Nephron (organoid): ENCODE measurements at regions not wholly inside any gene's neighbourhood (a gene's known extent, or its start where the extent isn't known, plus 50 kb on each side); places are given as distances from the start of the nearest gene placed in this dataset.

Experiments
- H3K27ac Mint-ChIP-seq, 3 experiments: 2 replicates each; pipeline ENCODE4 v1.8.0; 2020; ENCODE audit warnings: mixed read lengths in 3 of 3, mild to moderate bottlenecking in 2 of 3, moderate library complexity in 1 of 3
- H3K27me3 Mint-ChIP-seq: 2 replicates; pipeline ENCODE4 v1.8.0; 2021; ENCODE audit warnings: low read depth, mild to moderate bottlenecking, moderate library complexity, mixed read lengths
- H3K36me3 Mint-ChIP-seq: 2 replicates; pipeline ENCODE4 v1.8.0; 2020; ENCODE audit warnings: low read depth, mixed read lengths
- H3K4me1 Mint-ChIP-seq: 2 replicates; pipeline ENCODE4 v1.8.0; 2020; ENCODE audit warnings: mixed read lengths
- H3K4me3 Mint-ChIP-seq, 3 experiments: 2 replicates each; pipeline ENCODE4 v1.8.0; 2020; ENCODE audit warnings: mild to moderate bottlenecking in 3 of 3, mixed read lengths in 3 of 3, moderate library complexity in 2 of 3
- H3K9me3 Mint-ChIP-seq: 2 replicates; pipeline ENCODE4 v1.8.0; 2020; ENCODE audit warnings: mixed read lengths
- TF ChIP-seq, protein P1 (sequence below), 3 experiments: fragments of 200-600 bp; sonication (generic); IDR thresholded peaks; one replicate each; pipeline ENCODE4 v1.5.0; 2021; ENCODE audit warnings: antibody characterized with exemption in 3 of 3; ENCODE audit not compliant: unreplicated experiment in 3 of 3

DNA sequence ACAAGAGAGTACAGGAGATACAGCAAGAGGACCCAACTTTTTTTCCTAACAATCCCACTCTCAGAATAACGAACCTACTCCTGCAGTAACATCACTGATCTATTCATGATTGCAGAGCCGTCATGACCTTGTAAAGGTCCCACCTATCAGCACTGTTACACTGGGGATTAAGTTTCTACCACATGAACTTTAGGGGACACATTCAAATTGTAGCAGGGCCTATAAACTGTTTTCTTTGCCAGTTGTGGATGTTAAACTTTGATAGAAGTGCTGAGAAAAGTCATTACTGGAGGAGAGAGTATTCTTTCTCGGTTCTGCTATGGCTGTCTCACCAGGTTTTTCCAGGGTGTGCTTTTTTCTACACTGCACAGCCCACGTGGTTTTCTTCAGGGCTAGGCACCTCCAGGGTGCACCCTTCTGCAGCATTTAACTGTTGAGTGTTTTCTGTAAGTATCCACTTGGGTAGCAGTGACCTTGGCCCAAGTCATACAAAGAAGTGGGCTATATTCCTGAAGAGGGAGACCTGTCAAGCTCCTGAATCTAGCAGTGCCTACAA is 131.6 kb upstream of the AHR start:
- no peak overlapping the region for H3K4me3 Mint-ChIP-seq
- H3K4me1 Mint-ChIP-seq, result no peaks in the 10 kb centered on the region
- H3K27me3 Mint-ChIP-seq, result no peaks in the 10 kb centered on the region
- TF ChIP-seq, protein P1, sequence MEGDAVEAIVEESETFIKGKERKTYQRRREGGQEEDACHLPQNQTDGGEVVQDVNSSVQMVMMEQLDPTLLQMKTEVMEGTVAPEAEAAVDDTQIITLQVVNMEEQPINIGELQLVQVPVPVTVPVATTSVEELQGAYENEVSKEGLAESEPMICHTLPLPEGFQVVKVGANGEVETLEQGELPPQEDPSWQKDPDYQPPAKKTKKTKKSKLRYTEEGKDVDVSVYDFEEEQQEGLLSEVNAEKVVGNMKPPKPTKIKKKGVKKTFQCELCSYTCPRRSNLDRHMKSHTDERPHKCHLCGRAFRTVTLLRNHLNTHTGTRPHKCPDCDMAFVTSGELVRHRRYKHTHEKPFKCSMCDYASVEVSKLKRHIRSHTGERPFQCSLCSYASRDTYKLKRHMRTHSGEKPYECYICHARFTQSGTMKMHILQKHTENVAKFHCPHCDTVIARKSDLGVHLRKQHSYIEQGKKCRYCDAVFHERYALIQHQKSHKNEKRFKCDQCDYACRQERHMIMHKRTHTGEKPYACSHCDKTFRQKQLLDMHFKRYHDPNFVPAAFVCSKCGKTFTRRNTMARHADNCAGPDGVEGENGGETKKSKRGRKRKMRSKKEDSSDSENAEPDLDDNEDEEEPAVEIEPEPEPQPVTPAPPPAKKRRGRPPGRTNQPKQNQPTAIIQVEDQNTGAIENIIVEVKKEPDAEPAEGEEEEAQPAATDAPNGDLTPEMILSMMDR (IDR thresholded peaks at IDR 0.05; ENCODE audit: unreplicated experiment in 3 of 3), result no peak
- H3K27ac Mint-ChIP-seq, result no peak overlapping the region
- H3K36me3 Mint-ChIP-seq, result no peaks in the 10 kb centered on the region
- H3K9me3 Mint-ChIP-seq, result peaks cover 1% of the 10 kb centered on the region

DNA sequence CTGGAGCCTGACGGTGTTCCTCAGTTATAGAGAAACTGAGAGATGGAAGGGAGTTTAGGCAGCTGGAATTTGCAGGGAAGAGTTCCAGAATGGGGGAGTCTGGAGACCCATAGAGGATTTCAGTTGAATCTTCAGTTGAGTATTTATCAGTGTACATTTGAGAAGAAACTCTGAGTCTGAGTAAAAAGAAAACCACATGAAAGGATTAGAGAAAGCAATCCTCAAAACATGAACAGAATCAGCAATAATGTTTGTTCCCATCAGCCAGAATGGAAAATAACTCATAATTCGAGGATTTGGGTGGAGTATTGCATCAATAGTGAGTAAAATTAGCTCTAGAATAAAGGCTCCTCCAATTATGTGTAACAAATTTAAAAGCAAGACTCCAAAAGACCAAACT is 130.0 kb upstream of the AHR start:
- H3K36me3 Mint-ChIP-seq, result no peaks in the 10 kb centered on the region
- H3K4me3 Mint-ChIP-seq, result no peak overlapping the region
- TF ChIP-seq, protein P1 (IDR thresholded peaks at IDR 0.05; ENCODE audit: unreplicated experiment in 3 of 3), result no peak
- no peaks in the 10 kb centered on the region for H3K4me1 Mint-ChIP-seq
- H3K27ac Mint-ChIP-seq, result no peak overlapping the region
- H3K27me3 Mint-ChIP-seq, result no peaks in the 10 kb centered on the region
- H3K9me3 Mint-ChIP-seq, result no peaks in the 10 kb centered on the region

DNA sequence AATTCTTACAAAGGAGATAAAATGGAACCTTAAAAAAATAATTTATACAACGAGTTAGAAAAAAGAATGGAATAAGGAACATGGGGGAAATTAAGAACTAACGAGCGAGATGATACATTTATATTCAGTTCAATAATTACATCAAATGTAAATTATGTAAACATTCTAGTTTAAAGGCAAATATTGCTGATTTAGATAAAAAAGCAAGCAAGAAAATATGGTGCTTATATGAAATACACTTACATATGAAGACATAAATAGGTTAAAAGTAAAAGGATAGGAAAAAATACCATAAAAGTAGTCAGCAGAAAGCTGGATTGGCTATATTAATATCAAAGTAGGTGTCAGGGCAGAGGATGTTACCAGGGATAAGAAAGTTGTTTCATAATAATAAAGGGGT is 127.0 kb upstream of the AHR start:
- Mint-ChIP-seq H3K27ac (no peak overlapping the region), H3K4me1 (no peaks in the 10 kb centered on the region), H3K4me3 (no peak overlapping the region), H3K27me3 (no peaks in the 10 kb centered on the region), H3K9me3 (no peaks in the 10 kb centered on the region), H3K36me3 (no peaks in the 10 kb centered on the region)
- TF ChIP-seq, protein P1 (IDR thresholded peaks at IDR 0.05; ENCODE audit: unreplicated experiment in 3 of 3), result no peak

DNA sequence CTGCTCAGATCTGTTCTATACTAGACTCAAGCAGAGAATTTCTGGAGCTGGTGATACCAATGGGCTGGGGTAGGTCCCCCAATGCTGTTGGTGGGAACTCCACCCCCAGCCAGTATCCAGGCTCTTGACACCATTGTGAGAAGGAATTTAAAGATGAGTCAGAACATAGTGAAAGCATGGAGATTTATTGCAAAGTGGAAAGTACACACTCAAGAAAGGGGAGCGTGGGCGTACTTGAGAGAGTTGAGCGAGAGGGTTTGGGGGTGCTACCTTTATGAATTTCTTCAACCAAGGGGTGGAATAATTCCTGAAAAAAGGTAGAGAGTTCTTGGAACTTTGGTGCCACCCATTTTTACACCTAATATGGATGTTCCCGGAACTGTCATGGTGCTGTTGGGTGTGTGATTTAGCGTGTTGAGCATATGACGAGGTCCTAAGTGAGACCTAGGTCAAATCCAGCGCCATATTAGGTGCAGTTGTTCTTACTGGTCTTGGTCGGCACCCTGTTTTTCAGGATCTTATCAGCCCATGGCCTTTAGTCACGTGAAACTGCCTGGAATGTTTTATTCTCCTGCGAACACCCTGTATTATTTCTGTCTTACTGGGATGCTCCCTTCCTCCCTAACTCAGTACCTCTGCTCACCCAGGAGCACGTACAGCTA is 122.0 kb upstream of the AHR start:
- Mint-ChIP-seq H3K27ac (no peak overlapping the region), H3K9me3 (no peaks in the 10 kb centered on the region), H3K4me1 (no peaks in the 10 kb centered on the region), H3K4me3 (no peak overlapping the region), H3K27me3 (no peaks in the 10 kb centered on the region), H3K36me3 (no peaks in the 10 kb centered on the region)
- TF ChIP-seq, protein P1 (IDR thresholded peaks at IDR 0.05; ENCODE audit: unreplicated experiment in 3 of 3), result no peak

DNA sequence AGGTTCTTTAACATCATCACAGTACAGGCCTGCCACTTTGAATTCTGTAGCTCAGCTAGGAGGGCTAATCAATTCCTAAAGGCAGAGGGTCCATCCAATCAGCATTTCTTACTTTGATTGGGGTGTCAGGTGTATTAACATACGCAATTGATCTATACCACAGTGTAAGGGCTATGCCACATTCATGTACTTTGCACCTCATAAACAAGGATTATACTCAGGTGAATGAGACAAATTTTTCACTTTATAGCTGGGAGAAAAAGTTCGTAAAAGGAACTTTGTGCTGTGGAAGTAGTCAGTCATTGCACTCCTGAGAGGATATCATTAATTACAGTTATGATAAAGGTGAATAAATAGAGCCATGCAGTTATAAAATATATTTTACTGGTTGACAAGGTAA is 119.9 kb upstream of the AHR start:
- Mint-ChIP-seq H3K36me3 (no peaks in the 10 kb centered on the region), H3K27ac (no peak overlapping the region), H3K4me1 (no peaks in the 10 kb centered on the region), H3K4me3 (no peak overlapping the region), H3K9me3 (no peaks in the 10 kb centered on the region), H3K27me3 (no peaks in the 10 kb centered on the region)
- TF ChIP-seq, protein P1 (IDR thresholded peaks at IDR 0.05; ENCODE audit: unreplicated experiment in 3 of 3), result no peak

DNA sequence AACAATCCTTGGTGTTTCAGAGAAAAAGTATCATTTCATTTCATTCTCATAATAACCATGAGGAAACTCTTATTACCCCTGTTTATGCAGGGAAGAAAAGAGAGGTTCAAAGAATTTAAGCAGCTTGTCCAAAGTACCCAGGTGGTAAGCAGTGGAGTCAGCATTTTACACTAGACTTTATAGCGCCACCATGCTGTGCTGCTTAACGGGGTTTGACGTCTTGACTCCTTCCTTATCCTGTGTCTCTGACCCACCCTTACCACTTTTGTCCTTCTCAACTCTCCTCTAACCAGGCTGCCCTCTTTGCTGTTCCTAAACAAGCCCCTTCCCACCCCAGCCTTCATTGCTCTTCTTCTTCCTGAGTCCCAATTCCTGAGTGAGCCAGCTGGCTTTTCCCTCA is 117.0 kb upstream of the AHR start:
- H3K4me1 Mint-ChIP-seq, result peaks cover 7% of the 10 kb centered on the region
- H3K36me3 Mint-ChIP-seq, result no peaks in the 10 kb centered on the region
- H3K9me3 Mint-ChIP-seq, result no peaks in the 10 kb centered on the region
- no peaks in the 10 kb centered on the region for H3K27me3 Mint-ChIP-seq
- TF ChIP-seq, protein P1 (IDR thresholded peaks at IDR 0.05; ENCODE audit: unreplicated experiment in 3 of 3), result no peak
- H3K4me3 Mint-ChIP-seq, result no peak overlapping the region
- H3K27ac Mint-ChIP-seq, result no peak overlapping the region
